Brain microvascular endothelial cell (primary cell): ENCODE measurements at regions not wholly inside any gene's neighbourhood (a gene's known extent, or its start where the extent isn't known, plus 50 kb on each side); places are given as distances from the start of the nearest gene placed in this dataset.

Source experiments
- DNase-seq: peaks from one replicate; pipeline ENCODE4 v3.0.0-alpha.2; 2020
- H3K27ac ChIP-seq: fragments of 250-450 bp; sonication (Bioruptor Pico); 2 replicates; pipeline ENCODE4 v1.5.1; 2020; ENCODE audit warnings: mild to moderate bottlenecking, moderate library complexity
- H3K27me3 ChIP-seq: fragments of 250-450 bp; sonication (Bioruptor Pico); replicated peaks from 2 replicates; pipeline ENCODE4 v1.5.1; 2020; ENCODE audit warnings: mild to moderate bottlenecking
- H3K36me3 ChIP-seq: fragments of 250-450 bp; sonication (Bioruptor Pico); replicated peaks from 2 replicates; pipeline ENCODE4 v1.5.1; 2020; ENCODE audit warnings: mild to moderate bottlenecking
- H3K4me3 ChIP-seq: 2 replicates; pipeline ENCODE4 v1.5.1; 2011; ENCODE audit warnings: low read depth, mild to moderate bottlenecking, control low read depth, low read length, moderate library complexity
- CTCF ChIP-seq: IDR thresholded peaks from 2 replicates; pipeline ENCODE4 v1.5.1; 2011; ENCODE audit warnings: low read depth, mild to moderate bottlenecking, moderate library complexity, low read length, control low read depth, inconsistent platforms; ENCODE audit errors: missing control alignments
- in situ Hi-C: cut with HindIII; loops from 2 replicates; pipeline ENCODE4 v1.10.0; 2017; ENCODE audit warnings: low sequenced_read_pairs, low pct_ligation_motif_present

- H3K27ac ChIP-seq, result no peak overlapping the region
- in situ Hi-C loops, result no loop called here
- no peaks in the 10 kb centered on the region for H3K36me3 ChIP-seq
- TF ChIP-seq CTCF, result no peak
- no peaks in the 10 kb centered on the region for H3K27me3 ChIP-seq
- DNase-seq, result no peak
- no peak overlapping the region for H3K4me3 ChIP-seq
Measured at GRCh38 chr9:106052166-106052565, 357.8 kb downstream of the TMEM38B start.

GRCh38 chr9:106052735-106053134, 358.4 kb downstream of the TMEM38B start:
- Histone ChIP-seq H3K36me3 (no peaks in the 10 kb centered on the region), H3K27ac (no peak overlapping the region), H3K4me3 (no peak overlapping the region), H3K27me3 (no peaks in the 10 kb centered on the region)
- DNase-seq, result no peak
- in situ Hi-C loops, result no loop called here
- no peak for TF ChIP-seq CTCF

GRCh38 chr9:106056328-106056727, 362.0 kb downstream of the TMEM38B start:
- in situ Hi-C loops, result no loop called here
- H3K36me3 ChIP-seq, result no peaks in the 10 kb centered on the region
- DNase-seq, result no peak
- H3K27ac ChIP-seq, result no peak overlapping the region
- H3K27me3 ChIP-seq, result no peaks in the 10 kb centered on the region
- H3K4me3 ChIP-seq, result no peak overlapping the region
- no peak for TF ChIP-seq CTCF

- no peaks in the 10 kb centered on the region for H3K27me3 ChIP-seq
- no peak overlapping the region for H3K27ac ChIP-seq
- no peak for TF ChIP-seq CTCF
- no peak overlapping the region for H3K4me3 ChIP-seq
- H3K36me3 ChIP-seq, result no peaks in the 10 kb centered on the region
- in situ Hi-C loops, result no loop called here
- DNase-seq, result no peak
Measured at GRCh38 chr9:106058460-106058859, 364.1 kb downstream of the TMEM38B start.

GRCh38 chr9:106059886-106060285, 365.5 kb downstream of the TMEM38B start:
- Histone ChIP-seq H3K27me3 (no peaks in the 10 kb centered on the region), H3K36me3 (no peaks in the 10 kb centered on the region), H3K27ac (no peak overlapping the region), H3K4me3 (no peak overlapping the region)
- no peak for TF ChIP-seq CTCF
- in situ Hi-C loops, result no loop called here
- no peak for DNase-seq

- Histone ChIP-seq H3K27ac (no peak overlapping the region), H3K4me3 (no peak overlapping the region), H3K36me3 (no peaks in the 10 kb centered on the region), H3K27me3 (no peaks in the 10 kb centered on the region)
- no peak for TF ChIP-seq CTCF
- in situ Hi-C loops, result no loop called here
- no peak for DNase-seq
Measured at GRCh38 chr9:106060885-106061284, 366.5 kb downstream of the TMEM38B start.
